Endothelial cell of umbilical vein (primary cell): ENCODE measurements at regions not wholly inside any gene's neighbourhood (a gene's known extent, or its start where the extent isn't known, plus 50 kb on each side); places are given as distances from the start of the nearest gene placed in this dataset.
A peak's percentile ranks its signal among the peaks of the same experiment; 100 is the strongest.

Experiments used
- BruUV-seq: library from RNA; stranded (reverse); fragments of 400-500 nt; replicated peaks from 2 replicates; lab custom pipeline; 2021; lab: Mats Ljungman, UMichigan
- CTCF ChIA-PET: fragments of 300-600, 350-600 bp; sonication (Branson Sonifier 250); formaldehyde crosslinking; loops from one replicate; lab custom pipeline; 2021; ENCODE audit warnings: antibody characterized with exemption, inconsistent platforms; lab: Charles Lee
- POLR2A ChIA-PET: fragments of 300-600, 350-600 bp; sonication (Branson Sonifier 250); formaldehyde crosslinking; loops from one replicate; lab custom pipeline; 2021; ENCODE audit warnings: antibody characterized with exemption, inconsistent platforms; lab: Charles Lee
- DNase-seq: peaks from one replicate; pipeline ENCODE4 v3.0.0-alpha.2; 2011; ENCODE audit warnings: low read depth, low spot score
- FAIRE-seq: peaks from 2 replicates; lab custom pipeline; 2011; peaks lifted over from hg19 to GRCh38; lab: Jason Lieb, UNC
- H2AFZ ChIP-seq: 2 replicates; pipeline ENCODE4 v1.6.0; 2012; ENCODE audit warnings: low read depth, low read length, control low read depth, inconsistent platforms
- H3K27ac ChIP-seq: 2 replicates; pipeline ENCODE4 v1.5.1; 2011; ENCODE audit warnings: low read depth, mild to moderate bottlenecking, control low read depth, low read length, moderate library complexity; ENCODE audit not compliant: insufficient read depth
- H3K27me3 ChIP-seq, 2 experiments: 2 replicates each; pipeline versions ENCODE4 v1.6.0 to v1.6.1; 2011; ENCODE audit warnings: low read length in 2 of 2, mixed read lengths in 1 of 2; ENCODE audit not compliant: control insufficient read depth in 2 of 2, insufficient read depth in 2 of 2
- H3K36me3 ChIP-seq, 2 experiments: 2 replicates in 1 of 2; 3 replicates in 1 of 2; pipeline ENCODE4 v1.5.1; 2011; ENCODE audit warnings: low read length in 2 of 2, mild to moderate bottlenecking in 1 of 2, moderate library complexity in 1 of 2; ENCODE audit not compliant: control insufficient read depth in 2 of 2, insufficient read depth in 2 of 2; ENCODE audit errors: extremely low read depth in 1 of 2
- H3K4me1 ChIP-seq: 3 replicates; pipeline ENCODE4 v1.5.1; 2011; ENCODE audit warnings: mild to moderate bottlenecking, low read length; ENCODE audit not compliant: control insufficient read depth, insufficient read depth; ENCODE audit errors: extremely low read depth
- H3K4me2 ChIP-seq: 2 replicates; pipeline ENCODE4 v1.6.1; 2011; ENCODE audit warnings: low read length, control low read depth, mixed read lengths; ENCODE audit not compliant: insufficient read depth
- H3K4me3 ChIP-seq, 3 experiments: fragments of 200-600 bp in 1 of 3; sonication (generic), shearing (Covaris generic) in 1 of 3; replicated peaks in 1 of 3; 2 replicates each; pipeline ENCODE4 v1.5.1; 2011 to 2016; ENCODE audit warnings: control low read depth in 3 of 3, low read length in 3 of 3, mild to moderate bottlenecking in 2 of 3, inconsistent platforms in 1 of 3, low read depth in 1 of 3, moderate library complexity in 1 of 3; ENCODE audit not compliant: insufficient read depth in 1 of 3
- H3K79me2 ChIP-seq: 2 replicates; pipeline ENCODE4 v1.6.0; 2012; ENCODE audit warnings: low read length, inconsistent platforms; ENCODE audit not compliant: control insufficient read depth, insufficient read depth
- H3K9ac ChIP-seq: replicated peaks from 2 replicates; pipeline ENCODE3; 2011; ENCODE audit warnings: low read length, control low read depth; ENCODE audit not compliant: insufficient read depth; ENCODE audit errors: extremely low read depth
- H3K9me1 ChIP-seq: replicated peaks from 3 replicates; pipeline ENCODE4 v1.6.0; 2011; ENCODE audit warnings: mild to moderate bottlenecking, low read length; ENCODE audit not compliant: control insufficient read depth, insufficient read depth; ENCODE audit errors: extremely low read depth
- H3K9me3 ChIP-seq: replicated peaks from 2 replicates; pipeline ENCODE4 v1.5.1; 2012; ENCODE audit warnings: low read length, inconsistent platforms; ENCODE audit not compliant: control insufficient read depth, insufficient read depth
- H4K20me1 ChIP-seq: replicated peaks from 2 replicates; pipeline ENCODE3; 2011; ENCODE audit warnings: mild to moderate bottlenecking, low read length; ENCODE audit not compliant: control insufficient read depth, insufficient read depth; ENCODE audit errors: extremely low read depth
- CTCF ChIP-seq, 2 donors: IDR thresholded peaks; 1 replicate in 1 of 2; 2 replicates in 1 of 2; pipeline ENCODE4 v1.5.1; 2011; ENCODE audit warnings: low read length in 2 of 2, mild to moderate bottlenecking in 2 of 2, moderate library complexity in 2 of 2, control low read depth in 1 of 2, inconsistent platforms in 1 of 2, low read depth in 1 of 2; ENCODE audit not compliant: insufficient read depth in 1 of 2; ENCODE audit errors: extremely low read depth in 1 of 2
- EZH2 ChIP-seq: IDR thresholded peaks from 2 replicates; pipeline ENCODE4 v1.6.1; 2012; ENCODE audit warnings: borderline replicate concordance, low read depth, mild to moderate bottlenecking, moderate library complexity, low read length, inconsistent platforms; ENCODE audit not compliant: severe bottlenecking
- FOS ChIP-seq: IDR thresholded peaks from 2 replicates; pipeline ENCODE4 v1.6.1; 2011; ENCODE audit warnings: mild to moderate bottlenecking, low read length, moderate library complexity, borderline replicate concordance; ENCODE audit not compliant: insufficient read depth
- GATA2 ChIP-seq: IDR thresholded peaks from 2 replicates; pipeline ENCODE4 v1.7.0; 2011; ENCODE audit warnings: low read depth, mild to moderate bottlenecking, moderate library complexity, mixed read lengths, low read length; ENCODE audit not compliant: insufficient read length, insufficient read depth
- MAX ChIP-seq: IDR thresholded peaks from 2 replicates; pipeline ENCODE4 v1.6.1; 2011; ENCODE audit not compliant: insufficient read depth, insufficient read length
- MYC ChIP-seq: IDR thresholded peaks from one replicate; pipeline ENCODE4 v1.6.1; 2011; ENCODE audit warnings: mild to moderate bottlenecking, low read depth, low read length
- POLR2A ChIP-seq: IDR thresholded peaks from 2 replicates; pipeline ENCODE4 v1.6.1; 2012; ENCODE audit warnings: low read depth, mild to moderate bottlenecking, control low read depth, low read length
- POLR2AphosphoS5 ChIP-seq: IDR thresholded peaks from 2 replicates; pipeline ENCODE4 v1.6.1; 2012; ENCODE audit warnings: low read depth, mild to moderate bottlenecking, control low read depth, low read length, moderate library complexity; ENCODE audit not compliant: insufficient read depth
- dilution Hi-C: fragments of 300-500 bp; cut with MboI; formaldehyde crosslinking; loops from one replicate; pipeline ENCODE4 v1.15.0; 2019; ENCODE audit warnings: low sequenced_read_pairs; ENCODE audit not compliant: extremely low pct_ligation_motif_present
- intact Hi-C: fragments of 100-400 bp; cut with micrococcal nuclease; formaldehyde crosslinking; loops from one replicate; pipeline ENCODE4 v1.10.0; 2022

GRCh38 chr17:27376637-27377547 is 79.4 kb upstream of the KSR1 start:
- peak; percentile 43 for DNase-seq

More at GRCh38 chr17:27376637-27377547, 79.4 kb upstream of the KSR1 start:
- peak; percentile 74 for FAIRE-seq
- TF ChIP-seq POLR2A (no peak), FOS (no peak), GATA2 (peak; percentile 20), POLR2AphosphoS5 (no peak), MAX (no peak), EZH2 (no peak), MYC (no peak), CTCF (IDR thresholded peaks at IDR 0.05; ENCODE audit: extremely low read depth in 1 of 2, insufficient read depth in 1 of 2, low read depth in 1 of 2, low read length in 2 of 2) (no peak)
- BruUV-seq: no TSS peak
- no peaks in the 10 kb centered on the region for H3K9me1 ChIP-seq
- peaks cover 23% of the 10 kb centered on the region for H3K4me1 ChIP-seq
- H3K27ac ChIP-seq: peak overlapping the region; percentile 68
- no peaks in the 10 kb centered on the region for H3K9me3 ChIP-seq
- H4K20me1 ChIP-seq: no peaks in the 10 kb centered on the region
- no peaks in the 10 kb centered on the region for H3K36me3 ChIP-seq
- no peak overlapping the region for H3K9ac ChIP-seq
- intact Hi-C loops (no loop called here), dilution Hi-C loops (no loop called here)
- ChIA-PET POLR2A (no interaction called here), CTCF (interaction anchor here (1.0 to 1.9 kb wide), 3 partner anchors 22 to 223 kb away, joined by 3 to 7 read pairs (median 3); no protein-coding TSS in a partner anchor)
- no peak overlapping the region for H2AFZ ChIP-seq
- H3K79me2 ChIP-seq: no peaks in the 10 kb centered on the region
- no peak overlapping the region for H3K4me2 ChIP-seq
- H3K4me3 ChIP-seq: no peak overlapping the region
- H3K27me3 ChIP-seq: no peaks in the 10 kb centered on the region
